GM23248 (cell line): ENCODE measurements at regions not wholly inside any gene's neighbourhood (a gene's known extent, or its start where the extent isn't known, plus 50 kb on each side); places are given as distances from the start of the nearest gene placed in this dataset.

ENCODE experiments used
- DNase-seq: peaks from one replicate; pipeline ENCODE4 v3.0.0-alpha.2; 2015
- H2AFZ ChIP-seq: fragments of 200-600 bp; sonication (generic); 2 replicates; pipeline ENCODE4 v1.6.1; 2016; ENCODE audit warnings: antibody characterized with exemption
- H3F3A ChIP-seq: fragments of 200-600 bp; sonication (generic); 2 replicates; pipeline ENCODE4 v1.6.1; 2016; ENCODE audit warnings: mild to moderate bottlenecking, antibody characterized with exemption, mixed run types; ENCODE audit not compliant: insufficient read depth
- H3K27ac ChIP-seq: fragments of 200-600 bp; sonication (generic); 2 replicates; pipeline ENCODE4 v1.5.1; 2016; ENCODE audit warnings: mild to moderate bottlenecking
- H3K27me3 ChIP-seq: fragments of 200-600 bp; sonication (generic); replicated peaks from 2 replicates; pipeline ENCODE4 v1.6.1; 2016; ENCODE audit warnings: mild to moderate bottlenecking; ENCODE audit not compliant: insufficient read depth
- H3K36me3 ChIP-seq: fragments of 200-600 bp; sonication (generic); 2 replicates; pipeline ENCODE4 v1.6.1; 2016; ENCODE audit warnings: low read depth, mild to moderate bottlenecking
- H3K4me1 ChIP-seq: fragments of 200-600 bp; sonication (generic); 2 replicates; pipeline ENCODE4 v1.6.1; 2016; ENCODE audit warnings: mild to moderate bottlenecking; ENCODE audit not compliant: insufficient read depth
- H3K4me2 ChIP-seq: fragments of 200-600 bp; sonication (generic); one replicate; pipeline ENCODE4 v1.6.1; 2016; ENCODE audit warnings: mild to moderate bottlenecking; ENCODE audit not compliant: unreplicated experiment
- H3K4me3 ChIP-seq: fragments of 200-600 bp; sonication (generic); 2 replicates; pipeline ENCODE4 v1.5.1; 2016; ENCODE audit warnings: mild to moderate bottlenecking
- H3K79me2 ChIP-seq: fragments of 200-600 bp; sonication (generic); 2 replicates; pipeline ENCODE4 v1.6.1; 2016; ENCODE audit warnings: mild to moderate bottlenecking; ENCODE audit not compliant: insufficient read depth
- H3K9ac ChIP-seq: fragments of 200-600 bp; sonication (generic); 2 replicates; pipeline ENCODE4 v1.6.1; 2016; ENCODE audit warnings: mild to moderate bottlenecking
- H3K9me2 ChIP-seq: fragments of 200-600 bp; sonication (generic); 2 replicates; pipeline ENCODE4 v1.6.1; 2016; ENCODE audit warnings: mixed run types, mild to moderate bottlenecking, moderate library complexity; ENCODE audit not compliant: insufficient read depth
- H3K9me3 ChIP-seq: fragments of 200-600 bp; sonication (generic); one replicate; pipeline ENCODE4 v1.6.1; 2017; ENCODE audit warnings: low read depth
- H4K20me1 ChIP-seq: fragments of 200-600 bp; sonication (generic); 2 replicates; pipeline ENCODE4 v1.6.0; 2016; ENCODE audit not compliant: insufficient read depth
- EZH2 ChIP-seq: fragments of 200-600 bp; sonication (generic); IDR thresholded peaks from 2 replicates; pipeline ENCODE4 v1.6.1; 2018; ENCODE audit warnings: antibody characterized with exemption, mild to moderate bottlenecking; ENCODE audit not compliant: insufficient read depth, poor library complexity, severe bottlenecking
- EZH2phosphoT487 ChIP-seq: fragments of 200-600 bp; sonication (generic); IDR thresholded peaks from 2 replicates; pipeline ENCODE4 v1.6.1; 2018; ENCODE audit warnings: antibody characterized with exemption, moderate library complexity, mild to moderate bottlenecking, low read depth; ENCODE audit not compliant: insufficient read depth
- WGBS, 2 experiments: methylation state at CpG; one replicate each; pipeline ENCODE4 v1.1.6; 2015 to 2017; ENCODE audit warnings: low lambda C conversion rate in 2 of 2, low coverage in 1 of 2; ENCODE audit errors: missing lambda C conversion rate in 2 of 2; 5-methylcytosine and 5-hydroxymethylcytosine counted together
- in situ Hi-C: fragments of 300-500 bp; cut with MboI; formaldehyde crosslinking; loops from 2 replicates; pipeline ENCODE4 v1.15.0; 2020

DNA sequence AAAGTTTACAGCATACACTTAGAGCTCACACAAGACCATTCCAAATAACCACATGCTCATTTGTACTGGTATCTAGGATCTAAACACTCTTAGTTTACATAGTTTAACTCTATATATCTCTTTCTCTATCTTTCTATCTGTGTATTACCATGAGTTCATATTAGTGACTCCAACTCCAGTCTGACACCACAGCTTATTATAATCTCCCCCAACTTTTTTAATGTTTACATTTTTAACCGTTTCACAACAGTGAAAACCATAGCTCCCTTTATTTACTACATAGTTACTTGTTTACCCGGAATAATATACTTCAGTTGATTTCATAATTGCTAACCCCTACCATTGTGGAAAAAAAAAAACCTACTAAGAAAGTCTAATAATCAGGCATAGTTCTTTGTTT lies 362.4 kb upstream of the RGS17 start:
- Histone ChIP-seq H3K4me3 (no peak overlapping the region), H3K9me3 (no peaks in the 10 kb centered on the region), H3K27me3 (no peaks in the 10 kb centered on the region), H3K9me2 (no peaks in the 10 kb centered on the region), H3K4me1 (no peaks in the 10 kb centered on the region), H3K36me3 (no peaks in the 10 kb centered on the region), H3K79me2 (no peaks in the 10 kb centered on the region), H3K27ac (no peak overlapping the region), H2AFZ (no peak overlapping the region), H3K9ac (no peak overlapping the region), H3K4me2 (no peak overlapping the region), H4K20me1 (no peaks in the 10 kb centered on the region), H3F3A (no peaks in the 10 kb centered on the region)
- TF ChIP-seq EZH2phosphoT487 (no peak), EZH2 (no peak)
- no peak for DNase-seq
- 56% methylated on average over 2 of the region's 2 CpGs for WGBS, 2 experiments
- in situ Hi-C loops, result no loop called here

DNA sequence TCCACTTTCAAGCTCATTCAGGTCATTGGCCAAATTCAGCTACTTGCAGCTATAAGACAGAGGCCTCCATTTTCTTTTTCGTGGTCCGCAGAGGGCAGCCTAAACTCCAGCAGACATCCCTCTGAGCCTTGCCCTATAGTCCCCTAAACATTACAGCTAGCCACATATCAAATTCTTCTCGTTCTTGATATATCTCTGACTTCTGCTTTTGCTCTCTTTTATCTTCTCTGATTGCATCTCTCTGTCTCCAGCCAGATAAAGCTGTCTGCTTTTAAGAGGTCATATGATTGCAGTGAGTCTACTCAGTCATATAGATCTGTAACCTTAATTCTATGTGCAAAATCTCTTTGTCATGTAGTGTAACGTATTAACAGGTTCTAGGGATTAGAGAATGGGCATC lies 358.4 kb upstream of the RGS17 start:
- H3K4me2 ChIP-seq, result no peak overlapping the region
- H3K9me2 ChIP-seq, result no peaks in the 10 kb centered on the region
- H3K27me3 ChIP-seq, result no peaks in the 10 kb centered on the region
- no peaks in the 10 kb centered on the region for H4K20me1 ChIP-seq
- TF ChIP-seq EZH2, result no peak
- no peak for TF ChIP-seq EZH2phosphoT487
- no peaks in the 10 kb centered on the region for H3F3A ChIP-seq
- H3K4me3 ChIP-seq, result no peak overlapping the region
- WGBS, 2 experiments, result 25 to 36% methylated on average over 4 of the region's 4 CpGs
- no peak overlapping the region for H2AFZ ChIP-seq
- no peaks in the 10 kb centered on the region for H3K36me3 ChIP-seq
- DNase-seq, result no peak
- no peak overlapping the region for H3K27ac ChIP-seq
- H3K79me2 ChIP-seq, result no peaks in the 10 kb centered on the region
- no peaks in the 10 kb centered on the region for H3K4me1 ChIP-seq
- in situ Hi-C loops, result no loop called here
- no peak overlapping the region for H3K9ac ChIP-seq
- H3K9me3 ChIP-seq, result no peaks in the 10 kb centered on the region

DNA sequence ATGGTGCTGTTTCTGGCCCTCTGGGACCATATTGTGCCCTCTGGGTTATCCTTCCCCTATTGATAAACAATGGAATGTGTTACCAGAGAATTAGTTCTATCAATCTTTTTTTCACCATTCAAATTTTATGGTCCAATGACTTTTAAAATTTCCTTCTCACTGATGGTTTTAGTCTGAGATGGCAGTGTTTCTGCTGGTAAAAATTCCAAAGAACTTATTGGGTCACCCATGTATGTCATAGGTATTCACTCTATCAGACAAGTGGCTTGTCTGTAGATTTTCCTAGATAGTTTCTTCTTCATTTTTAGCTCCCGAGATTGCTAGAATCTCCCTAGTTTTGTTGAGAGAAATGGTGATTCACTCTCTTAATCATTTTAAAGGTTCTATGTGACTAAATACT lies 357.2 kb upstream of the RGS17 start:
- DNase-seq, result no peak
- Histone ChIP-seq H3K9ac (no peak overlapping the region), H3K4me1 (no peaks in the 10 kb centered on the region), H3K4me2 (no peak overlapping the region), H2AFZ (no peak overlapping the region), H3K9me3 (no peaks in the 10 kb centered on the region), H3K36me3 (no peaks in the 10 kb centered on the region), H3K4me3 (no peak overlapping the region), H3K9me2 (no peaks in the 10 kb centered on the region), H3F3A (no peaks in the 10 kb centered on the region), H4K20me1 (no peaks in the 10 kb centered on the region), H3K27ac (no peak overlapping the region), H3K79me2 (no peaks in the 10 kb centered on the region), H3K27me3 (no peaks in the 10 kb centered on the region)
- in situ Hi-C loops, result no loop called here
- TF ChIP-seq EZH2 (no peak), EZH2phosphoT487 (no peak)
- WGBS, 2 experiments, result 11 to 14% methylated on average over 1 of the region's 1 CpG

DNA sequence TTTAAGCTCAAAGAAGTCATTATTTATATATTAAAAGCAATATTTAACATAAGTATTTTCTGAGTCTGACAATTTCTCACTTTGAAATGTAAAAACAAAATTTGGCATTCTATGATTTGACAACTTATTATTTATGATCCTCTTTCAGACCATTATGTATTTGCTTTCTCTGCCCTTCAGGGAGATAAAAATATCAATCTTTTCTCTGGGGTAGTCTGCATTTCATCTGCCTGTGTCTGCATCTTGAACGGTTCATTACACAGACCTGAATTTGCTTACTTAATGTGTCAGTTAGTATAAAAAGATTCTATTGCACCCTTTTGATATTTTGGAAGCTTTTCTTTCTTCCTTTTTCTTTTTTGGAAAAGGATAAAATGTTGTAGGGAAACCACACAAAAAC lies 354.0 kb upstream of the RGS17 start:
- Histone ChIP-seq H3K4me1 (no peaks in the 10 kb centered on the region), H2AFZ (no peak overlapping the region), H4K20me1 (no peaks in the 10 kb centered on the region), H3K79me2 (no peaks in the 10 kb centered on the region), H3K4me2 (no peak overlapping the region), H3K9me3 (no peaks in the 10 kb centered on the region), H3K4me3 (no peak overlapping the region), H3K27me3 (no peaks in the 10 kb centered on the region), H3K36me3 (no peaks in the 10 kb centered on the region), H3K27ac (no peak overlapping the region), H3K9ac (no peak overlapping the region), H3K9me2 (no peaks in the 10 kb centered on the region), H3F3A (no peaks in the 10 kb centered on the region)
- in situ Hi-C loops, result no loop called here
- no peak for TF ChIP-seq EZH2
- no peak for TF ChIP-seq EZH2phosphoT487
- 0% methylated on average over 1 of the region's 1 CpG for WGBS, 2 experiments
- no peak for DNase-seq

DNA sequence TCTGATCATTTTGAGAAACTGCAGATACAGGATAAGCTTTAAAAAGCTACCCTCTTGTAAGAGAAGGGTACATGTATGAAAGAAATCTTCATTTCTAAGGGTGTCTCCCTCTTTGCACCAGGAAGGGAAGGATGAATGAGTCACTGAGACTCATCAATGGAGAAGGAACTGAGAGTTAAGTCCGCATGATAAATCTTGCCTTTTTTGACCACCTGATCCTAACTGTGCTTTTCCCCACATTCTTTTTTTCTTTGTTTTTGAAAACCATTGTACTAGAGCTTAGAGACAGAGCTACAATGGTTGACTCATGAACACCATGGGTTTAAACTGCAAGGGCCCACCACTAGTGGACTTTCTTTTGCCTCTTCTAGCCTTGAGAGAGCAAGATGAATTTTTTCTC lies 353.0 kb upstream of the RGS17 start:
- Histone ChIP-seq H3K9ac (no peak overlapping the region), H3K27me3 (no peaks in the 10 kb centered on the region), H3K4me1 (no peaks in the 10 kb centered on the region), H3K9me2 (no peaks in the 10 kb centered on the region), H3K27ac (no peak overlapping the region), H2AFZ (no peak overlapping the region), H3K4me3 (no peak overlapping the region), H3K36me3 (no peaks in the 10 kb centered on the region), H4K20me1 (no peaks in the 10 kb centered on the region), H3K9me3 (no peaks in the 10 kb centered on the region), H3K4me2 (no peak overlapping the region), H3K79me2 (no peaks in the 10 kb centered on the region), H3F3A (no peaks in the 10 kb centered on the region)
- in situ Hi-C loops, result no loop called here
- 69 to 77% methylated on average over 1 of the region's 1 CpG for WGBS, 2 experiments
- DNase-seq, result no peak
- TF ChIP-seq EZH2phosphoT487, result no peak
- no peak for TF ChIP-seq EZH2
